GM19025 (cell line): ENCODE measurements at regions not wholly inside any gene's neighbourhood (a gene's known extent, or its start where the extent isn't known, plus 50 kb on each side); places are given as distances from the start of the nearest gene placed in this dataset.
"Not testable (repeated sequence)": the region's sequence is repeated elsewhere in the genome, so short reads cannot be mapped to it uniquely, and the experiment has no call there.

Source experiments
- ATAC-seq: cut with Tn5 transposase; IDR thresholded peaks from one replicate; pipeline ENCODE4 v1.9.1; 2021; ENCODE audit warnings: mild to moderate bottlenecking, low read depth, moderate library complexity; ENCODE audit not compliant: unreplicated experiment

GRCh38 chr5:90287036-90287435 is 122.5 kb downstream of the CETN3 start:
- no peak for ATAC-seq

GRCh38 chr5:90285581-90285980 is 124.0 kb downstream of the CETN3 start:
- ATAC-seq: no peak

GRCh38 chr5:90284375-90284774 is 125.2 kb downstream of the CETN3 start:
- no peak for ATAC-seq

- ATAC-seq: no peak
Observed at GRCh38 chr5:90279091-90279490, 130.5 kb downstream of the CETN3 start.

GRCh38 chr5:90274216-90274615 is 135.3 kb downstream of the CETN3 start:
- ATAC-seq: no peak

- ATAC-seq: no peak
Observed at GRCh38 chr5:90267646-90268045, 141.9 kb downstream of the CETN3 start.

- ATAC-seq: no peak
Observed at GRCh38 chr5:90265545-90265857, 144.1 kb downstream of the CETN3 start.

- ATAC-seq: peak; percentile 66
Observed at GRCh38 chr5:90264689-90265544, 144.6 kb downstream of the CETN3 start.

GRCh38 chr5:90263102-90263820 is 146.3 kb downstream of the CETN3 start:
- ATAC-seq: no peak

- ATAC-seq: no peak
Observed at GRCh38 chr5:90251447-90251846, 158.1 kb downstream of the CETN3 start.

- no peak for ATAC-seq
Observed at GRCh38 chr5:90248640-90249039, 160.9 kb downstream of the CETN3 start.

GRCh38 chr5:90243848-90244247 is 165.7 kb downstream of the CETN3 start:
- ATAC-seq: not testable (repeated sequence)

GRCh38 chr5:90233476-90233875 is 176.1 kb downstream of the CETN3 start:
- ATAC-seq: no peak

- ATAC-seq: no peak
Observed at GRCh38 chr5:90231688-90232087, 177.9 kb downstream of the CETN3 start.

GRCh38 chr5:90227683-90228082 is 181.9 kb downstream of the CETN3 start:
- ATAC-seq: no peak

- ATAC-seq: no peak
Observed at GRCh38 chr5:90226433-90227099, 183.0 kb downstream of the CETN3 start.

GRCh38 chr5:90224342-90224741 is 185.2 kb downstream of the CETN3 start:
- no peak for ATAC-seq

GRCh38 chr5:90223756-90224155 is 185.8 kb downstream of the CETN3 start:
- ATAC-seq: no peak

GRCh38 chr5:90221951-90222350 is 187.6 kb downstream of the CETN3 start:
- ATAC-seq: no peak

- no peak for ATAC-seq
Observed at GRCh38 chr5:90220554-90220953, 189.0 kb downstream of the CETN3 start.

- no peak for ATAC-seq
Observed at GRCh38 chr5:90214991-90215390, 194.6 kb downstream of the CETN3 start.
